Colonic mucosa (tissue), 4 donors: ENCODE measurements at regions not wholly inside any gene's neighbourhood (a gene's known extent, or its start where the extent isn't known, plus 50 kb on each side); places are given as distances from the start of the nearest gene placed in this dataset.

Source experiments
- DNase-seq: peaks from one replicate; pipeline ENCODE4 v3.0.0-alpha.2; 2020
- H3K27ac ChIP-seq: fragments of 200-600 bp; one replicate; pipeline ENCODE4 v1.8.0; 2021
- H3K27me3 ChIP-seq: fragments of 200-600 bp; one replicate; pipeline ENCODE4 v1.8.0; 2021
- H3K36me3 ChIP-seq: fragments of 200-600 bp; one replicate; pipeline ENCODE4 v1.8.0; 2021
- H3K4me1 ChIP-seq: fragments of 200-600 bp; one replicate; pipeline ENCODE4 v1.8.0; 2021; ENCODE audit warnings: mild to moderate bottlenecking
- H3K4me3 ChIP-seq: fragments of 200-600 bp; one replicate; pipeline ENCODE4 v1.8.0; 2021
- H3K9ac ChIP-seq, 2 donors: one replicate each; pipeline ENCODE4 v1.7.0; 2013; ENCODE audit warnings: control low read depth in 2 of 2, low read depth in 2 of 2, low read length in 2 of 2
- H3K9me3 ChIP-seq: fragments of 200-600 bp; one replicate; pipeline ENCODE4 v1.8.0; 2021
- intact Hi-C: fragments of 100-400 bp; cut with DNase I; formaldehyde crosslinking; loops from one replicate; pipeline ENCODE4 v1.14.1; 2022
- TF ChIP-seq, protein P1 (sequence below): fragments of 200-600 bp; IDR thresholded peaks from one replicate; pipeline ENCODE4 v1.8.0; 2022; ENCODE audit warnings: antibody characterized with exemption, mild to moderate bottlenecking
- donor health status: healthy.
- donor health status: DM: no; HTN: no; CAD: no.
- donor health status: DM: no; HTN: no; CAD: no.

DNA sequence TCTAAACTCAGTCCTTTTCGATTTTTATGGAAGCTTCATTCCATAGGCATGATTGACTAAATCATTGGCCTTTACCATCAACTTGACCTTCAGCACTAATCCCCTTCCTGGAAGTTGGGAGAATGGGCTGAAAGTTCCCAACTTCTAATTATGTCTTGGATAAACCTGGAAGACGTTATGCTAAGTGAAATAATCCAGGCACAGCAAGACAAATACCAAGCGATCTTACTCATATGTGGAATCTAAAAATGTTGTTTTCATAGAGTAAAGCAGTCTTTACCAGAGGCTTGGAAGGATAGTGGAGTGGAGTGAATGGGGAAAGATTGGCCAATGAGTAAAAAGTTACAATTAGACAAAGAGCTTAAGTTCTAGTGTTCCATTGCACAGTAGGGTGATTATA lies 1453.2 kb downstream of the PLA2G4A start:
- H3K27me3 ChIP-seq = no peaks in the 10 kb centered on the region
- H3K27ac ChIP-seq = no peak overlapping the region
- intact Hi-C loops = no loop called here
- DNase-seq = no peak
- H3K4me3 ChIP-seq = no peak overlapping the region
- H3K9ac ChIP-seq = no peak overlapping the region
- TF ChIP-seq, protein P1, sequence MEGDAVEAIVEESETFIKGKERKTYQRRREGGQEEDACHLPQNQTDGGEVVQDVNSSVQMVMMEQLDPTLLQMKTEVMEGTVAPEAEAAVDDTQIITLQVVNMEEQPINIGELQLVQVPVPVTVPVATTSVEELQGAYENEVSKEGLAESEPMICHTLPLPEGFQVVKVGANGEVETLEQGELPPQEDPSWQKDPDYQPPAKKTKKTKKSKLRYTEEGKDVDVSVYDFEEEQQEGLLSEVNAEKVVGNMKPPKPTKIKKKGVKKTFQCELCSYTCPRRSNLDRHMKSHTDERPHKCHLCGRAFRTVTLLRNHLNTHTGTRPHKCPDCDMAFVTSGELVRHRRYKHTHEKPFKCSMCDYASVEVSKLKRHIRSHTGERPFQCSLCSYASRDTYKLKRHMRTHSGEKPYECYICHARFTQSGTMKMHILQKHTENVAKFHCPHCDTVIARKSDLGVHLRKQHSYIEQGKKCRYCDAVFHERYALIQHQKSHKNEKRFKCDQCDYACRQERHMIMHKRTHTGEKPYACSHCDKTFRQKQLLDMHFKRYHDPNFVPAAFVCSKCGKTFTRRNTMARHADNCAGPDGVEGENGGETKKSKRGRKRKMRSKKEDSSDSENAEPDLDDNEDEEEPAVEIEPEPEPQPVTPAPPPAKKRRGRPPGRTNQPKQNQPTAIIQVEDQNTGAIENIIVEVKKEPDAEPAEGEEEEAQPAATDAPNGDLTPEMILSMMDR = no peak
- no peaks in the 10 kb centered on the region for H3K36me3 ChIP-seq
- no peaks in the 10 kb centered on the region for H3K4me1 ChIP-seq
- no peaks in the 10 kb centered on the region for H3K9me3 ChIP-seq

DNA sequence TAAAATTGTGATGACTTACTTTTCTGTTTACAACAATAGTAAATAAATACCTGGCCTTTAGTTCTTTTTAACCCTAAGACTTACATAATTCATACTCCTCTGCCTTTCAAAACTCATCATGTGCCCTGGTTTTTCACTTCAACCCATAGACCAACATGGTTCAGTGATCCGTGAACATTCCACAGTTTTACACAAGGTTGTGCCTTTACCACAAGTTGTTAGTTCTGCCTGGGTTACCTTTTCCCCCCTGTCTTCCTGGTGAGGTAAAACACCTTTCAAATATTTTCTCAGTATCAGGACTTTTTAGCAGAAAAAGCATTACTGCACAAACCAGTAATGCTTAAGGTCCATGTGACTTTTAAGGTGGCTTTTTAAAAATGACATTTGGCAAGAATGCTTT lies 1466.4 kb downstream of the PLA2G4A start:
- Histone ChIP-seq H3K9me3 (no peaks in the 10 kb centered on the region), H3K4me1 (no peaks in the 10 kb centered on the region), H3K27me3 (no peaks in the 10 kb centered on the region), H3K9ac (no peak overlapping the region), H3K4me3 (no peak overlapping the region), H3K36me3 (no peaks in the 10 kb centered on the region), H3K27ac (no peak overlapping the region)
- TF ChIP-seq, protein P1 = no peak
- intact Hi-C loops = no loop called here
- DNase-seq = no peak

DNA sequence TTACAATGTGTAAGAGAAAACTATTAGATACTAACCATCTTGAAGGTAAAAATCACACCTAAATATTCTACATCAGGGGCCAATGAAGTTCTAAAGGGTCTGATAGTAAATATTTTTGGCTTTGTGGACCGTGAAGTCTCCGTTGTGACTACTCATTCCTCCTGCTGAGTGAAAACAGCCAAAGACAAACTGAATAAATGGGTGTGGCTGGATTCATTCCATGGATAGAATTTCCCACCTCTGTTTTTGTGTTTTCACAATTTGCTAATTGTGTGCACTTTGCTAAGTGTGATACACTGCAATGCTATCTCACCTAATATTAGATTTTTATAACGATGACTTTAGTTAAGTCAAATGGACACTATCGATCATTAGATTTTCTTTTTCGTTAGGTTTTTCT lies 1474.0 kb downstream of the PLA2G4A start:
- no peaks in the 10 kb centered on the region for H3K4me1 ChIP-seq
- no peaks in the 10 kb centered on the region for H3K36me3 ChIP-seq
- no peaks in the 10 kb centered on the region for H3K9me3 ChIP-seq
- intact Hi-C loops = no loop called here
- no peak overlapping the region for H3K27ac ChIP-seq
- no peak overlapping the region for H3K4me3 ChIP-seq
- H3K9ac ChIP-seq = no peak overlapping the region
- TF ChIP-seq, protein P1 = no peak
- no peaks in the 10 kb centered on the region for H3K27me3 ChIP-seq
- no peak for DNase-seq

- Histone ChIP-seq H3K9me3 (no peaks in the 10 kb centered on the region), H3K27me3 (no peaks in the 10 kb centered on the region), H3K27ac (no peak overlapping the region), H3K4me1 (no peaks in the 10 kb centered on the region), H3K4me3 (no peak overlapping the region), H3K36me3 (no peaks in the 10 kb centered on the region), H3K9ac (no peak overlapping the region)
- no peak for DNase-seq
- intact Hi-C loops = no loop called here
- TF ChIP-seq, protein P1 = no peak
Measured at GRCh38 chr1:188314557-188315137, 1485.9 kb downstream of the PLA2G4A start.

GRCh38 chr1:188317894-188318293 lies 1489.1 kb downstream of the PLA2G4A start:
- TF ChIP-seq, protein P1 = no peak
- no peak for DNase-seq

More at GRCh38 chr1:188317894-188318293, 1489.1 kb downstream of the PLA2G4A start:
- intact Hi-C loops = no loop called here
- Histone ChIP-seq H3K4me1 (no peaks in the 10 kb centered on the region), H3K27me3 (no peaks in the 10 kb centered on the region), H3K36me3 (no peaks in the 10 kb centered on the region), H3K27ac (no peak overlapping the region), H3K9ac (no peak overlapping the region), H3K9me3 (no peaks in the 10 kb centered on the region), H3K4me3 (no peak overlapping the region)
